ENCODE measurements at regions not wholly inside any gene's neighbourhood (a gene's known extent, or its start where the extent isn't known, plus 50 kb on each side); places are given as distances from the start of the nearest gene placed in this dataset.

DNA sequence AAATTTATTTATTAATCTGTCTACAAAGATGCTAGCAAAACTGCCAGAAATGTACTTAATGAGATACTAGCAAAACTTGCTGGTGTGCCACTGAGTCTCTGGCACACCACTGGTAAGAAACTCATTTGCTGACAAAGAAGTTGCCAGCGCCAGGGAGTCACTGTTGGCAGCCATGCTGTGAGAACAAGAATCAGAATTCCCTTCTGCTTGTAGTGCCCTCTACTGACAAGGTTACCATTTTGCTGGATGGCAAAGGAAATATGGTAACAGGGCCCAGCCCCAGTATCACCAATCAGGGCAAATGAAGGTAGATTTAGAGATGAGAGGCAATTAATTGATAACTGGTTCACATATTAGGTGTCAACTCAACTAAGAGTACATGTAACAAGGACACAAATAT lies 750.1 kb upstream of the ADGRL3 start:
- no peaks in the 10 kb centered on the region for H3K4me1 Mint-ChIP-seq
- H3K36me3 Mint-ChIP-seq = no peaks in the 10 kb centered on the region
- H3K27me3 Mint-ChIP-seq (ENCODE audit: low read depth) = no peaks in the 10 kb centered on the region
- H3K4me3 Mint-ChIP-seq = no peak overlapping the region
- no peak for DNase-seq (ENCODE audit: low spot score in 2 of 2, unreplicated experiment in 2 of 2)
- no peak overlapping the region for H3K27ac Mint-ChIP-seq
- peaks cover 30% of the 10 kb centered on the region for H3K9me3 Mint-ChIP-seq
- TF ChIP-seq, protein P1, sequence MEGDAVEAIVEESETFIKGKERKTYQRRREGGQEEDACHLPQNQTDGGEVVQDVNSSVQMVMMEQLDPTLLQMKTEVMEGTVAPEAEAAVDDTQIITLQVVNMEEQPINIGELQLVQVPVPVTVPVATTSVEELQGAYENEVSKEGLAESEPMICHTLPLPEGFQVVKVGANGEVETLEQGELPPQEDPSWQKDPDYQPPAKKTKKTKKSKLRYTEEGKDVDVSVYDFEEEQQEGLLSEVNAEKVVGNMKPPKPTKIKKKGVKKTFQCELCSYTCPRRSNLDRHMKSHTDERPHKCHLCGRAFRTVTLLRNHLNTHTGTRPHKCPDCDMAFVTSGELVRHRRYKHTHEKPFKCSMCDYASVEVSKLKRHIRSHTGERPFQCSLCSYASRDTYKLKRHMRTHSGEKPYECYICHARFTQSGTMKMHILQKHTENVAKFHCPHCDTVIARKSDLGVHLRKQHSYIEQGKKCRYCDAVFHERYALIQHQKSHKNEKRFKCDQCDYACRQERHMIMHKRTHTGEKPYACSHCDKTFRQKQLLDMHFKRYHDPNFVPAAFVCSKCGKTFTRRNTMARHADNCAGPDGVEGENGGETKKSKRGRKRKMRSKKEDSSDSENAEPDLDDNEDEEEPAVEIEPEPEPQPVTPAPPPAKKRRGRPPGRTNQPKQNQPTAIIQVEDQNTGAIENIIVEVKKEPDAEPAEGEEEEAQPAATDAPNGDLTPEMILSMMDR (IDR thresholded peaks at IDR 0.05; ENCODE audit: unreplicated experiment) = no peak

DNA sequence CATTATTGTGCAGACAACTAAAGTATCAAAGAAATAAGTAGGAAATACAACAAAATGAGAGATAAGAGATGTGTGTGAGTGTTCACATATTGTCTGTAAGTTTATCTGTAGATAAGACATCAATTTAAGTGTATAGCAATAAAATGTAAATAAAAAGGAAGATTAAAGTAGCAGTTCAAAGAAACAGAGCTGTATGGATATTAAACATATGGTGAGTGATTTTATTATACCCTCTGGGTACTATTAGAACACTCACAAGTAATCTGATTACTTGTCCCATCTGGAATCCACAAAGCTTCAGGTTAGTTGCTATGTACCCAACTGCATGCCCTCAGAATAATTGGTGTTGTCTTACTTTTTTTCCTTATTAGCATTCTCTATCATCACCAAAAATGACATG lies 747.9 kb upstream of the ADGRL3 start:
- H3K4me1 Mint-ChIP-seq = no peaks in the 10 kb centered on the region
- H3K27ac Mint-ChIP-seq = no peak overlapping the region
- DNase-seq (ENCODE audit: low spot score in 2 of 2, unreplicated experiment in 2 of 2) = no peak
- TF ChIP-seq, protein P1 (IDR thresholded peaks at IDR 0.05; ENCODE audit: unreplicated experiment) = no peak
- H3K36me3 Mint-ChIP-seq = no peaks in the 10 kb centered on the region
- H3K4me3 Mint-ChIP-seq = no peak overlapping the region
- no peaks in the 10 kb centered on the region for H3K27me3 Mint-ChIP-seq (ENCODE audit: low read depth)
- H3K9me3 Mint-ChIP-seq = peaks cover 20% of the 10 kb centered on the region

DNA sequence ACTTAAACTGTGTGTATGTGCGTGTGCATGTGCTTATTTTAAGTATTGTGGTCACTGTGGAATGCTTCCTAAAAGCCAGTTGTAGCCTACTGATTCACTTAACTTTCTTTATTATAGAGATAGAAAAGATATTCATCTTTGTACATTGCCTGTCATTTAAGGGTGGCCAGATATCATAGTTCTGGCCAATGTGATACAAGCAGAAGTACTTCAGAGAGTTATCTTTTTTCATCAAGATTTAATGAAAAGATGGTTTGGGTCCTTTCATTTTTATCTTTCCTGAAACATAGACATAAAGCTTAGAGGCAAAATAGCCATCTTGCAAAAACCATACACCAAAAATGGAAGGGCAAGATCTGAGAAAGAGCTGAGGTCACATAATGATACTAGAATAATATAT lies 744.7 kb upstream of the ADGRL3 start:
- H3K4me1 Mint-ChIP-seq = no peaks in the 10 kb centered on the region
- DNase-seq (ENCODE audit: low spot score in 2 of 2, unreplicated experiment in 2 of 2) = no peak
- no peaks in the 10 kb centered on the region for H3K27me3 Mint-ChIP-seq (ENCODE audit: low read depth)
- no peak overlapping the region for H3K4me3 Mint-ChIP-seq
- no peak overlapping the region for H3K27ac Mint-ChIP-seq
- TF ChIP-seq, protein P1 (IDR thresholded peaks at IDR 0.05; ENCODE audit: unreplicated experiment) = no peak
- H3K36me3 Mint-ChIP-seq = no peaks in the 10 kb centered on the region
- peaks cover 17% of the 10 kb centered on the region for H3K9me3 Mint-ChIP-seq

DNA sequence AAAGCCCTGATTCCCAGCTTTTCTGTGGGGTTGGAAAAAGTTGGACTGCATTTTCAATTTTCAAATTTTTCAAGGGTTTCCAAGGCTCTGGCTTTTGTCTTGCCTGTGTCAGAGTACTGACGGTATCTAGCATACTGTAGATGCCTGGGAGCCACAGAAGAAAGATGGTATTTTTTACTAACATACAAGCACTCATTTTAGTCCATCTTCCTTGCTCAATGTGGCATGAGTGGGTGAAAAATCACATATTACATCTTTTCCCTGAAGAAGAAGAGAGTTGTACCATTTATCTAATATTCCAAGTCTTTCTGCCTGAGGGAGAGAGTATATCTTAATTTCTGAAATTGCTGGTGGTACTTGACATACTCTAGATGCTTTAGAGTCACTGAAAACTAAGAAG lies 738.6 kb upstream of the ADGRL3 start:
- TF ChIP-seq, protein P1 (IDR thresholded peaks at IDR 0.05; ENCODE audit: unreplicated experiment) = no peak
- H3K27ac Mint-ChIP-seq = no peak overlapping the region
- peaks cover 13% of the 10 kb centered on the region for H3K36me3 Mint-ChIP-seq
- no peak for DNase-seq (ENCODE audit: low spot score in 2 of 2, unreplicated experiment in 2 of 2)
- H3K4me3 Mint-ChIP-seq = no peak overlapping the region
- H3K9me3 Mint-ChIP-seq = peaks cover 30% of the 10 kb centered on the region
- H3K27me3 Mint-ChIP-seq (ENCODE audit: low read depth) = no peaks in the 10 kb centered on the region
- no peaks in the 10 kb centered on the region for H3K4me1 Mint-ChIP-seq

DNA sequence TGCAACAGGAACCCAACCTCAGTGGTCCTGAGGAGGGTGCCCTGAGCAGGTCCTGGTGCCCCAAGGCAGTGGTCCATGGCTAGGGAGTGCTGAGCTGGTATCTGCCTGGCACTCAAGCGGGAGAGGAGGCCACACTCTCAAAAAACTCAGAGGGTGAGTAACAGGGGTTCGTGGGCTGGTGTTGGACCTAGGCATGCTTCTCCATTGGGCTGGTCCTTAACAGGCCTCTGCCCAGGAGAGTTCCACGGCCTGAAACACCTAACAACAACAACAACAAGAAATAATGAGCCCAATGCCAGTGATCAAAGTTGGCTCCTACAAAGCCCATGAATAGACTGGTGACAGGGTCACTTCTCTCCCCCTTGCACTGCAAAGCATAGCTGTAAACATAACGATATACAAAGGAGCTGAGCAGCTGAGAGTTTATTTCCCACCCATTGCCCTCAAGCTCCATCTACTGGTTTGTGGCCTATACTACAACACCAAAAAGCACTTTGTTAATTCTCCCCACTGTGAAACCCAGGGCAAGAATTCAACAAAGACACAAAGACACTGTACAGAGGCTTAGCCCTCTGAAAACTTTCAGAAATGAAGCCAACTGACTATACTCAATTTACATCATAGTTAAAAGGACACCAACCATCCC lies 736.1 kb upstream of the ADGRL3 start:
- no peak for DNase-seq (ENCODE audit: low spot score in 2 of 2, unreplicated experiment in 2 of 2)
- peaks cover 15% of the 10 kb centered on the region for H3K36me3 Mint-ChIP-seq
- no peak overlapping the region for H3K4me3 Mint-ChIP-seq

More for the DNA sequence above, 736.1 kb upstream of the ADGRL3 start:
- Mint-ChIP-seq H3K27me3 (ENCODE audit: low read depth) (no peaks in the 10 kb centered on the region), H3K9me3 (peaks cover 37% of the 10 kb centered on the region), H3K4me1 (no peaks in the 10 kb centered on the region), H3K27ac (no peak overlapping the region)
- TF ChIP-seq, protein P1 (IDR thresholded peaks at IDR 0.05; ENCODE audit: unreplicated experiment) = no peak

Measured in mesothelial cell of epicardium (in vitro differentiated cells).